ENCODE measurements at regions not wholly inside any gene's neighbourhood (a gene's known extent, or its start where the extent isn't known, plus 50 kb on each side); places are given as distances from the start of the nearest gene placed in this dataset.

DNA sequence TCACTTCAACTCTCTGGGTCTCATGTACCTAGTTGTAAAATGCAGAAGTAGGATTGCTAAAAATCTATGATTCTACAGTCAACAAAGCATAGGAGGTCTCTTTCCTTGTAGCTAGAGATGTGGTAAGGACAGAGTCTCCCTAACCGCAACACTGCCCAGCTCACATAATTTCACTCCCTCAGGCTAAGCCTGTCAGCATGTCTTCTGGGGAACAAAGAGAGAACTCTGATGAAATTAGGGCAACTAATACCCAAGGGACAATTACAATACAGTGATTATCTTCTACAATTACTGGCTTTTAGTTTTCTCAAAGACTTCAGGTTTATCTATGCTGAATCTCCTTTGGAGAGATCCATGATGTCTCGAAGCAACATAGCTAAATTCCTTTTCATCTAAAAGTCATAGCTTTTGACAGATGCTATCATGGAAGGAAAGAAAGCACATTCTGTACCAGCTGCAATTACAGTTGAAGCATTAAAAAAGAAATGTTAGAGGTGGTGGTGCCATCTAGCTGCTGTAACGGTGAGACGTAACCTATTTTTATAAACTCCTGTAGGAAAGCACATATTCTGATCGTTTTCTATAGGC, 141.1 kb upstream of the TARS1 start:
- H3K27me3 ChIP-seq, result no peaks in the 10 kb centered on the region
- no peak overlapping the region for H3K27ac ChIP-seq
- intact Hi-C loops (cut with DNase I; ENCODE audit: low total_unique reads), result no loop called here
- TF ChIP-seq POLR2A (IDR thresholded peaks at IDR 0.05) (no peak), POLR2AphosphoS5 (IDR thresholded peaks at IDR 0.05) (no peak)
- TF ChIP-seq, protein P1, sequence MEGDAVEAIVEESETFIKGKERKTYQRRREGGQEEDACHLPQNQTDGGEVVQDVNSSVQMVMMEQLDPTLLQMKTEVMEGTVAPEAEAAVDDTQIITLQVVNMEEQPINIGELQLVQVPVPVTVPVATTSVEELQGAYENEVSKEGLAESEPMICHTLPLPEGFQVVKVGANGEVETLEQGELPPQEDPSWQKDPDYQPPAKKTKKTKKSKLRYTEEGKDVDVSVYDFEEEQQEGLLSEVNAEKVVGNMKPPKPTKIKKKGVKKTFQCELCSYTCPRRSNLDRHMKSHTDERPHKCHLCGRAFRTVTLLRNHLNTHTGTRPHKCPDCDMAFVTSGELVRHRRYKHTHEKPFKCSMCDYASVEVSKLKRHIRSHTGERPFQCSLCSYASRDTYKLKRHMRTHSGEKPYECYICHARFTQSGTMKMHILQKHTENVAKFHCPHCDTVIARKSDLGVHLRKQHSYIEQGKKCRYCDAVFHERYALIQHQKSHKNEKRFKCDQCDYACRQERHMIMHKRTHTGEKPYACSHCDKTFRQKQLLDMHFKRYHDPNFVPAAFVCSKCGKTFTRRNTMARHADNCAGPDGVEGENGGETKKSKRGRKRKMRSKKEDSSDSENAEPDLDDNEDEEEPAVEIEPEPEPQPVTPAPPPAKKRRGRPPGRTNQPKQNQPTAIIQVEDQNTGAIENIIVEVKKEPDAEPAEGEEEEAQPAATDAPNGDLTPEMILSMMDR (IDR thresholded peaks at IDR 0.05), result peak in 4 of 7 experiments; percentile 9 to 33 (median 16)
- DNase-seq, result peak in 1 of 2 donors; percentile 66
- no peak overlapping the region for H3K4me3 ChIP-seq
- WGBS, 5 donors, result 16 to 21% (median 18%) methylated on average over 5 of the region's 5 CpGs
- peaks cover 0 to 11% (median 5%) of the 10 kb centered on the region in 4 donors for H3K4me1 ChIP-seq
- no peaks in the 10 kb centered on the region for H3K9me3 ChIP-seq
- H3K36me3 ChIP-seq, result no peaks in the 10 kb centered on the region

DNA sequence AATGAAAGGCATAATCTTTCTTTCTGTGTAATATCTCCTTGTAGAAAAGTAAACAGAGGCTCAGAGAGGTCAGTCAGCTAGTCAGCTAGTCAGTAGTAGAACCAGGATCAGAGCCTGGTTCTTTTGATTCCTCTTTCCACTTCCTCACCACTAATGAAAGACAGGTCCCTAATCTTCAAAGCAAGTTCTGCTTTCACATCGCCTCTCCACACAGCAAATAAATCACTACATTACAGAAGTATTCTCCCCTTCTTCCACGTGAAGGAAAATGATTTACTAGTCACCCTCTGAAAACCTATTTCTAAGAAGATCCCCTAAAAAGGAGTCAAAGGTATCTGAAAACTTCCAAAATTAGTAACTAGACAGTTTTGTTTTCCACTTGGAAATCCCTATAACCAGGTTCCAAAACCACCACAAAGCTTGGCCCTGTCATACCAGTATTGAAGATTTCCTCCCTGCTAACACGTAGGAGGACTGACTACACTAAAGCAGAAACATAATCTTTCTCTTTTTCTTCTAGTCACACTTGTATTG, 140.5 kb upstream of the TARS1 start:
- no peak overlapping the region for H3K27ac ChIP-seq

DNA sequence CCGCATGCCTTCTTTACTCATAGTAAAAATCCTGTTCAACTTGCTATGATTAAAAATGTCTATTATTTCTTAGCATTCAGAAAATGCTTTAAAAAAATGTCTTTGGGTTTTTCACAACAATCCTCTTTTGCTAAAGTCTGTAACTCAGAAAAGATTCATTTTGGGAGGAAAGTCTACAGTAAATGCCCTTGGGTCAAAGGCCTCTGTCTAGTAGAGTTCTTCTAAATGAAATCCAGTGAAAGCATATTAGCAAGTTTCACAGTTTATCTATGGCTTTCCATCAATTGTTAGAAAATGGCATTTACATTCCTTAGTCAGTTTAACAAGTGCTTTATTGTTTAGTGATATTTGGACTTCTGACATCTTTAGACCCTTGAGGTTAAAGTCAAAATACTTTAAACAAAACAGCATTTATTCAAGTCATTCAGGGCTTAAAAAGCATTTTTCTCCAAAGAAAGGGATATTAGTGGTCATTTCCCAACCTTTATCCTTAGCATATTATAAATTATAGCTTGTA, 137.1 kb upstream of the TARS1 start:
- H3K27me3 ChIP-seq, result no peaks in the 10 kb centered on the region
- 88 to 91% (median 90%) methylated on average over 1 of the region's 1 CpG for WGBS, 5 donors
- no peaks in the 10 kb centered on the region for H3K36me3 ChIP-seq
- no peaks in the 10 kb centered on the region for H3K9me3 ChIP-seq
- peaks cover 0 to 11% (median 5%) of the 10 kb centered on the region in 4 donors for H3K4me1 ChIP-seq
- intact Hi-C loops (cut with DNase I; ENCODE audit: low total_unique reads), result no loop called here
- no peak for DNase-seq
- no peak for TF ChIP-seq EP300 (IDR thresholded peaks at IDR 0.05)
- TF ChIP-seq, protein P1 (IDR thresholded peaks at IDR 0.05), result no peak
- no peak for TF ChIP-seq POLR2AphosphoS5 (IDR thresholded peaks at IDR 0.05)
- TF ChIP-seq POLR2A (IDR thresholded peaks at IDR 0.05), result no peak
- H3K4me3 ChIP-seq, result no peak overlapping the region
- no peak overlapping the region for H3K27ac ChIP-seq

More for the DNA sequence above, 140.5 kb upstream of the TARS1 start:
- intact Hi-C loops (cut with DNase I; ENCODE audit: low total_unique reads), result no loop called here
- Histone ChIP-seq H3K36me3 (no peaks in the 10 kb centered on the region), H3K4me1 (peaks cover 0 to 11% (median 5%) of the 10 kb centered on the region in 4 donors), H3K9me3 (no peaks in the 10 kb centered on the region), H3K27me3 (no peaks in the 10 kb centered on the region), H3K4me3 (no peak overlapping the region)
- 7 to 15% (median 12%) methylated on average over 3 of the region's 3 CpGs for WGBS, 5 donors
- TF ChIP-seq POLR2A (IDR thresholded peaks at IDR 0.05) (no peak), EP300 (IDR thresholded peaks at IDR 0.05) (no peak), POLR2AphosphoS5 (IDR thresholded peaks at IDR 0.05) (no peak)
- TF ChIP-seq, protein P1 (IDR thresholded peaks at IDR 0.05), result no peak
- DNase-seq, result no peak

DNA sequence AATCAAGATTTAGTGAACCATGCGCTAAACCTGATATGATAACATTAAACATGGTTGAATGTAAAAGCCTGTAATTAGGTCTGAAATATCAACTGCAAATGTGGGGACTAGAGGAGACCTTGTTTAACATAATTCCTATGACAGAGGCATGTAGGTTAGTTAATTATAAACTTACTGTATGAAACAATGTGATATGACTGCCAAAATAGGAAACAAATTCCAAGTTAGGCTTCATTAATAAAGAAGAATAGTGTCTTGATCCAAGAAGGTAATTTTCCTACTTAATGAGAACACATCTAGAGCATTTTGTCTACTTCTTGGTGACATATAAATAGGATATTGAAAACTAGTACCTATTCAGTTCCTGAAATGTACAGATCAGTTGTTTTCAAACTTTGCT, 136.2 kb upstream of the TARS1 start:
- H3K36me3 ChIP-seq, result no peaks in the 10 kb centered on the region
- intact Hi-C loops (cut with DNase I; ENCODE audit: low total_unique reads), result no loop called here
- no peak for TF ChIP-seq EP300 (IDR thresholded peaks at IDR 0.05)
- no peak for TF ChIP-seq POLR2AphosphoS5 (IDR thresholded peaks at IDR 0.05)
- TF ChIP-seq POLR2A (IDR thresholded peaks at IDR 0.05), result no peak
- TF ChIP-seq, protein P1 (IDR thresholded peaks at IDR 0.05), result no peak

More for the DNA sequence above, 136.2 kb upstream of the TARS1 start:
- Histone ChIP-seq H3K4me1 (peaks cover 0 to 10% (median 4%) of the 10 kb centered on the region in 4 donors), H3K27ac (no peak overlapping the region), H3K27me3 (no peaks in the 10 kb centered on the region), H3K4me3 (no peak overlapping the region), H3K9me3 (no peaks in the 10 kb centered on the region)
- no peak for DNase-seq
- 36 to 68% (median 49%) methylated on average over 1 of the region's 1 CpG for WGBS, 5 donors

All from stomach (tissue), 8 donors.